ENCODE measurements at regions not wholly inside any gene's neighbourhood (a gene's known extent, or its start where the extent isn't known, plus 50 kb on each side); places are given as distances from the start of the nearest gene placed in this dataset.
A peak's percentile ranks its signal among the peaks of the same experiment; 100 is the strongest.
"Not testable (repeated sequence)": the region's sequence is repeated elsewhere in the genome, so short reads cannot be mapped to it uniquely, and the experiment has no call there.

DNA sequence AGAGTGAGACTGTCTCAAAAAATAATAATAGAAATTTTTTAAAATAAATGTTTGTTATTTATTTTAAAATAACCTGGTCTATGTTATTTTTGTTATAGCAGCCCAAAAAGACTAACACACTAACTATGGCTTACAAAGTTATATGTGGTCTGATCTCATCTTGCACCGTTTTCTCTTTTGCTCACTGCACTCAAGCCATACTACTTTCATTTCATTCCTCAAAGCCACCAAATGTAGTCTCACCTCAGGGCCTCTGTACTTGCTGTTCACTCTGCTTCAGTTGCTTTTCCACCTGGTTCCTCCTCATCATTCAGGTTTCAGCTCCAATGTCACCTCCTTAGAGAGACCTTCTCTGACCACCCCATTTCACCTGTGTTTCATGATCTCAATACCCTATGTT is 55.2 kb upstream of the MDM1 start:
- DNase-seq (ENCODE audit: low spot score) = no peak

DNA sequence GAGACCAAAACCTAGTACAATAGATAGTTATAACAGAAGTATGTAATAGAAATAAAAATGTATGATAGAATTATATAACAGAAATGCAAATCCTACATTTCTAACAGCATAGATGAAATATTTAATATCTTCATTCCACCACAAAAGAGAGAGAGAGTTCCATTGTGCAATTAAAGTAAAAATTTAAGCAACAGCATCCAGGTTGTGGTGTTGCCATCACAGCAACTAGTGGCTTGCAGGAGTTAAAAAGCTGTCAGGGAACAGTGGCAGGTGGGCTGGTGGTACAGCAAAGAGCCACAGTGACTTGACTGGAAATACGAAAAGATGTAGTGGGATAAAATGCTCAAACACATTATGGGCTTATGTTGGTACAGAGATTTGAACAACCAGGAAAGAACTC is 57.1 kb upstream of the MDM1 start:
- no peak for DNase-seq (ENCODE audit: low spot score)

DNA sequence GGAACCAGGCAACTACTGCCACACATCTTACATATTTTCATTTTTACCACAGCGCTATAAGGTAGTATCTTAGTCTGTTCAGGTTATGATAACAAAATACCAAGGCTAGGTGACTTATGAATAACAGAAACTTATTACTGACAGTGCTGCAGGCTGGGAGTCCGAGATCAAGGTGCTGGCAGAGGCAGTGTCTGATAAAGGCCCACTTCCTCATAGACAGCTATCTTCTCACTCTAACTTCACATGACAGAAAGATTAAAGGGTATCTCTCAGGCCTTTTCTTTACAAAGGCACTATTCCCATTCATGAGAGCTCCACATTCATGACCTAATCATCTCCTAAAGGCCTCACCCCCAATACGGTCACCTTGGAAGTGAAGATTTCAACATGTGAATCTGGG is 59.8 kb upstream of the MDM1 start:
- DNase-seq (ENCODE audit: low spot score) = no peak

DNA sequence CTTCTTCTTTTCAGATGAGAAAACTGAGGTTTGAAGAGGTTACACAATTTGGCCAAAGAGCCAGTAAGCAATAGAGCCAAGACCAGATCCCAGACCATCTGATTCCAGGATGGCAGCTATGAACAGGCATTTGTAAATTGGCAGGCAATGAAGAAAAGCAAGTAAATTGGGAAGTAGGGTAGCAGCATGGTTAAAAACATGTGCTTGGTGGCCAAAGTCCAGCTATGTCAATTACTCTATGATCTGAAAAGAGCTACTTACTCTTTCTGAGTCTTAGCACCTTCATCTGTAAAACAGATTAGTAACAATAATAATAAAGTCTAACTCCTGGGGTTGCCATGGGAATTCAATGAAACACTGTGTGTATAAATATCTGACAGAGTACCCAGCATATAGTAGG is 60.2 kb upstream of the MDM1 start:
- no peak for DNase-seq (ENCODE audit: low spot score)

DNA sequence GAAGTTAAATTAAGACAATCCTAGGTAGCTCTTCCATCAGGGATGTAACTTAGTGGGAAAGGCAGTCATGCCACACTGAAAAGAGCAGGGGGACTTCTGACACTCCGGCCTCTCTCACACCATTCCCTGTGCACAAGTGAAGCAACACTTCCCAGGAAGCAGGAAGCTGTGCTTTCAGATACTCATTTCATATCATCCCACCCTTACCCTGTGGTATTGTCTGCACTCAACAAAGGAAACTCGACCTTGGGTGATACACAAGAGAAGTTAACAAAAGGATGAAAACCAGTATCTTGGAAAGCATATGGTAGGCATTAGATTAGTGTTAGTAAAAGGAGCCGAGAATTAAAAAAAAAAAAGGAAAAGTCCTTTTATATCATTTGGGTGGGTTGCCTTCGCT is 61.3 kb upstream of the MDM1 start:
- DNase-seq (ENCODE audit: low spot score) = no peak

DNA sequence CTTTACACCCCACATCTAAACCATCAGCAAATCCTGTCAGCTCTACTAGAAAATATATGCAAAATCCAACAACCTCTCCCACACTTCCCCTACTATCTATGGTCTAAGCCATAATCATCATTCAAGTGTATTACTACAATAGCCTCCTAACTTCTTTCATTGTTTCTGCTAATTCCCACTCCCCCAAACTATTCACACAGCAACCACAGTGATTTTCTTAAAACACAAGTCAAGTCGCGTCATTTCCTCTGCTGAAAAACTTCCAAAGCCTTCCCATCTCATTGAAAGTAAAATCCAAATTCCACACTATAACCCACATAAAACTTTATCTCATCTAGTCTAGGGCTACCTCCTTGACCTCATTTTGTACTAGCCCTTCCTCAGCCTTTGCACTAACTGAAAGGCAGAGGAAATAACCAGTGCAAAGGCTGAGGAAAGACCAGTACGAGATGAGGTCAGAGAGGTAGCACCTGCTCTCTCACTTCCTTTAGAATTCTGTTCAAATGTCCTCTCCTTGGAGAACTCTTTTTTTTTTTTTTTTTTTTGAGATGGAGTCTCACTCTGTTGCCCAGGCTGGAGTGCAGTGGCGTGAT is 65.5 kb upstream of the MDM1 start:
- DNase-seq (ENCODE audit: low spot score) = no peak

DNA sequence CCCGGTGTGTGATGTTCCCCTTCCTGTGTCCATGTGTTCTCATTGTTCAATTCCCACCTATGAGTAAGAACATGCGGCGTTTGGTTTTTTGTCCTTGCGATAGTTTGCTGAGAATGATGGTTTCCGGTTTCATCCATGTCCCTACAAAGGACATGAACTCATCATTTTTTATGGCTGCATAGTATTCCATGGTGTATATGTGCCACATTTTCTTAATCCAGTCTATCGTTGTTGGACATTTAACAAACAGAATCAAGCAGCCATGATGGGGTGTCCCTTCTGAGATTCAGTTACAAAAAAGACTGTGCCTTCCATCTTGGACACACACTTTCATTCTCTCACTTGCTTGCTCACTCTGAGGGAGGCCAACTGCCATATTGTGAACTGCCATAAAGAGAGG is 66.5 kb upstream of the MDM1 start:
- not testable (repeated sequence) for DNase-seq (ENCODE audit: low spot score)

DNA sequence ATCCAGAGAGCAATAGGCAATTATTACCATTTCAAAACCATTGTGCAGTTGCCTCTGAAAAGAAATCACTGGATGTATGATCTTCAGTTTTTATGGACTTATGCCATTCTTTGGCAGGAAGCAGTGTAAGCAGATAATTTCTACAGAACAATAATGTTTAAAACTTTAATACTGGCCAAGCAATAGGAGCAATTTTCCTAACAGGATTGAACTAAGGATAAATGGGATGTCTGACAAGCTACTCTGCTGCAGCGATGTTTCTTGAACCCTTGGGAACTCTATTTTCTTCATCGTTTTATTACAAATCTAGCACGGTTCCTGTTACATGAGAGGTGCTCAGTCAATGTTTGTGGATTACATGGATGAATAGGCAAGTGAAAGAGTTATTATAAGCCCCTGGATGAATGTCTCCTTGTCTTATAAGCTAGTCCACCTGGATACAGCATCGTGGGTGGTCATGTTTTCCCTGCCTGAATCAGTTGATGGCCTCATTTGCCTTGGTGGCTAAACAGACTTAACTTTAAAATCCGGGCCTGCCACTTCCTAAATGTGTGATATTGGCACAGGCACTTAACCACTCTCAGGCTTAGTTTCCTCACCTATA is 68.2 kb upstream of the MDM1 start:
- DNase-seq (ENCODE audit: low spot score) = no peak

DNA sequence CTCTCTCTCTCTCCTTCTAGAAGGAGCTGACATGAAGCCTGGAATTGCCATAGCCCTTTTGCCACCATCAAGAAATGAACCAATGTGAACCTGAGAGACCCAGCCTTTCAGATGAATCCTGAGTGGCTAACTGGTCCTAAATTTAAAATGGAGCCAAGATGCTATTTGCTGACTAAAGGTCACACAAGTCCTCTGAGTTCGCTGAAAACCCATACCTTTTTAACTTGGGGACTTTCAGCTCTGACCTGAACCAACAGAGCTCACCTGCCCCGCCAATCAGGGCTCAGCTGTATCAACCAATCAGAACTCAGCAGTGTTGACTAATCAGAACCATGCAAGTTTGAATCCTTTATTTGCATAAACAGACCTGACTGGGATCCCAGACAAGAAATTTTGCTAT is 70.3 kb upstream of the MDM1 start:
- no peak for DNase-seq (ENCODE audit: low spot score)

DNA sequence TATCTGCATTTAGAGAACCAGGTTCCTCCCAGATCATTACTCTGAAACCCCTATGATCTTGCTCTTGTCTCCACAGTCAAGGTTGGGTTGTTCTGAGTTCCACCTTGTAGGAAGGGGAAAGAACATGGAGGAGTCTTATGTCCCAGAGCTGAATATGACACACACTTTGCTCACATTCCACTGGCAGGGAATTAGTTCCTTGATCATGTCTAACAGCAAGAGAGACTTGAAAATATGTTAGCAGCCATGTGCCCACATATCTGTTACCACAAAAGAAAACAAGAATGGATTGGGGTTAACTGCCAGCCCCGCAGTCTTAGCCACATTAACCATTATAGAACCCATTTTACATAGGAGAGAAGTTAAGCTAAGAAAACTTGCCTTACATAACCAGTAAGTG is 71.1 kb upstream of the MDM1 start:
- no peak for DNase-seq (ENCODE audit: low spot score)

DNA sequence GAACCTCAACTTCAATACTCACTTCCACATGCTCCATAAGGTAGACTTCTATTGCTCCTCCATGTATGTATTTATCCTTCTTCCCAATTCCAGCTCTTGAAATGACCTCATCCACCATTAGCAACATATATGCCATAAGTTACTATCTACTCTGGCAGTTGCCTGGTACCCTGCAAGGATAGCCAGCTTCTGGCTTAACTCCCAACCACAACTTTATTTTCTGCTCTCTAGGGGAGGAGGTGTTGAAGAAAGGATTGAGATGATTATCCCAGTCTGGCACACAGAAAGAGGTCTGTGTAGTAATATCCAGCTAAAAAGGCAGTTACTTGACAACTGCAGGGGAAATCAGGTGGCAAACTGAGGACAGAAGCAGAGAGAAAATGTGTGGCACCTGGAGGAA is 71.5 kb upstream of the MDM1 start:
- DNase-seq (ENCODE audit: low spot score) = no peak

DNA sequence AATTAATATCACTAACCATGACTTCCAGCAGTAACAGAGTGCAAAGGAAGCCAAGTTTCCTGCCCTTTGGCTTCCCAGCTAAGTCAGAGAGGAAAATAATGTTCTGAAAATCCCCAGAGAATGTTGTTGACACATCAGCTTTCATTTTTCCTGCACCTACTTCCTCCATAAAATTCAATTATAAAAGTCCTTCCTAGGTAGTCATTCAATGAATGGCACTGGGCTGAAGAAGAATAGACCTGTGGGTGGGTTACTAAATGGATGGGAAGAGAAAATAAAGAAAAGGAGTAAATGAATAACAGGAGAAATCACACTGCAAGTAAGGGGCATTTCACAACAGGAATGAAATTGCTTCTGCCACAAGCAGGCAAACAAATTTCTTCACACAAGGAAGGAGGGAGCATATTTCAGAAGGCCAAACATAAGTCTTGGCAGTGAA is 73.2 kb upstream of the MDM1 start:
- DNase-seq (ENCODE audit: low spot score) = no peak

DNA sequence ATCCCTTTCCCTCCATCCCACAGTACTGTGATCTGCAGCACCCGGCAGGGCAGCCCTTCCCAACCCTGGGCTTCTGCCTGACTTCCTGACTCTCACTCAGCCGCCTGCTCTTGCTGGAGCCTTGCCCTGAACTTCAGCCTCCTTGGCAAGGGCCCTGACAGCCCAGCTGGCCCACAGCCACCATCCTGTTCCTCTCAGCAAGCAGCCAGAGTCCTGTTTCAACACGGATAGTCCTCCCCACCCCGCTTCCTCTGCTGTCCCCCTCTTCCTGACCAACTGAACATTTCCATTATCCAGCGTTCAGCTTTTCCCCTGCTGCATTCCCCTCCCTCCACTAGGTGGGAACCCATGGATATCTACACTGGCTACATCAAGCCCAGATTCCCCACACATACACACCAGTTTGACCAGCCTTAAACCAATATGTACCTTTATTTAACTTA is 74.0 kb upstream of the MDM1 start:
- DNase-seq (ENCODE audit: low spot score) = peak; percentile 60

DNA sequence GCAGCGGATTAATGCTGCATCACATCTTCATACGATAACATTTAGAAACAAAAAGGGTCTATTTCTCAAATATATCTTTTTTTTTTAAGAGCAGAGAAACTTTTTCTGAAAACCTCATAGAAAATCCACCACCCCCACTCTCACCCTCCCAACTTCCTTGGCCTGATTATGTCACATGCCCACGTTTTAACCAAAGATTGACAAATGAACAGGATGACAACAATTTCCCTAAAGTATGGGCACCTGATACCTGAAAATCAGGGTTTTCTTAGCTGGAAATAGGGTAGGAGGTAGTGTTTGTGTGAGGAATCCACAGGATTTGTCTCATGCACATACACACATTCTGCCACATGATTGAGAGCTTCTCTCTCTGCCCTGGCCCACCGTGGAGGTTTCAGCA is 74.7 kb upstream of the MDM1 start:
- DNase-seq (ENCODE audit: low spot score) = no peak

DNA sequence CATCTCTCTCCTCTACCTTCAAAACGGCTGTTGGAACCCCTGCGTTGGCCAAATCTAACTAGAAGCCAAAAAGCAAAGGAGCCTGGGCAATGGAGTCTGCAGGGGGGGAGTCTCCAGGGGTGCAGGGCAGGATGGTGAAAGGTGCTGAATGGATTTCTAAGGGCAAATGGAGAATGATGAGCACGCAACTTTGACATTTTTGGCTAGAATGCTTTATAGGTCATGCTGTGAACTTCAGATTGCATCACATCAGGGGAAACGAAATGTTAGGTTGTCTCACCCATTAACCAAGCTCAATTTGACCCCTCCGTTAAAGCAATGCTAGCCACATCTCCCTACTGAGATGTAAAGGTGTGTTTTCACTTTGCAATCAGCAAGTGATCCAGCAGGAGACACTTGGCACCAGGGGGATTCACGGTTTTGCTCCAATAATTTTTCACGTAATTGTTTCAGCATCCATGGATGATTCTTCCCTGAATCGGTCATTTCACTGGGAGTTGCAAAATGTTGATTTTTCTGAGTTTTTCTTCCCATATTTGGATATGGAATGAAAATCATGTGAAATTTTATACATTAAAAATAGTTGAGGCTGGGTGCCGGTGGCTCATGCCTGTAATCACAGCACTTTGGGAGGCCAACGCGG is 78.0 kb upstream of the MDM1 start:
- no peak for DNase-seq (ENCODE audit: low spot score)

DNA sequence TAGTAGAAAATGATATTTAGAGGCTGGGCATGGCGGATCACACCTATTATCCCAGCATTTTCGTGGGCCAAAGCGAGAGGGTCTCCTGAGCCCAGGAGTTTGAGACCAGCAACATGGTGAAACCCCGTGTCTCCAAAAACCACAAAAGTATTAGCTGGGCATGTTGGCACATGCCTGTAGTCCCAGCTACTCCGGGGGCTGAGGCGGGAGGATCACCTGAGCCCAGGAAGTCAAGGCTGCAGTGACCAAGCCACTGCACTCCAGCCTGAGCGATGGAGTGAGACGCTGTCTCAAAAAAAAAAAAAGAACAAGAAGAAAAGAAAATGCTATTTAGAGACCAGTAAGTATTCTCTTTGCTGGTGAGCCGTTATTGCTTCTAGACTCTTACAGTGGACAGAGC is 79.2 kb upstream of the MDM1 start:
- no peak for DNase-seq (ENCODE audit: low spot score)

DNA sequence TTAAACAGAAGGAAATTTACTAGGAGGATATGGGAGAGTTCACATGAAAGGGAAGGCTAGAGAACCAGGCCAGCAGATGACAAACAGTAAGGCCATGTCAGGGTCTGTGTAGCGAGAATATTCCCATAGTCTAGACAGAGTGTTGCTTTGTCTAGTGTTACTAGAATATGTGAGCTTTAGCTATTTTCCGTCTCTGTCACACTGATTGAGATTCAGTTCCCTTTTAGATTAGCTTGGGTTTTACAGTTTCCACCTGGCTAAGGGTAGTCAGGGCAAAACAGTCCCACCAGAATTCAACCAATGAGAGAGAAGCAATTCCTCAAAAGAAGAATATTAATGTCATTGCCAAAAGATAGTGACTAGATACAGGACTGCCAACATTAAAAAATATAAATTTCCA is 82.8 kb upstream of the MDM1 start:
- no peak for DNase-seq (ENCODE audit: low spot score)

DNA sequence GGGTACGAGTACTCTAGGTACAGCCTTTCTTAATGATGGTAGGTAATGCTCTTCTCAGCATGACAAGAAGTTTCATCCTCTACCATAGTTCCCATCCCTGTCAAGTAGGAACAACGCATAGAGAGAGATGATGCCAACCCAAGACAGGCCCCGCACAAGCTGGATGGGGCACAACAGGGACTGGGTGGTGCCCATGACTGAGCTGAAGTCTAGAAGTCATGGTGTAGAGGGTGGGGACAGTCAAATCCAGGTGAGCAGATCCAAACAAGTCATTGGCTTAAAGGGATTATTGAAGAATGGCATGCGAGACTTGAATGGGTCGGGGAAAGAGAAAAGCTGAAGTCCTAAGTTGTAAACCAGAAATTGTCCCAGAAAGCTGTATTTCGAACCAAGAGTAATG is 84.2 kb upstream of the MDM1 start:
- no peak for DNase-seq (ENCODE audit: low spot score)

DNA sequence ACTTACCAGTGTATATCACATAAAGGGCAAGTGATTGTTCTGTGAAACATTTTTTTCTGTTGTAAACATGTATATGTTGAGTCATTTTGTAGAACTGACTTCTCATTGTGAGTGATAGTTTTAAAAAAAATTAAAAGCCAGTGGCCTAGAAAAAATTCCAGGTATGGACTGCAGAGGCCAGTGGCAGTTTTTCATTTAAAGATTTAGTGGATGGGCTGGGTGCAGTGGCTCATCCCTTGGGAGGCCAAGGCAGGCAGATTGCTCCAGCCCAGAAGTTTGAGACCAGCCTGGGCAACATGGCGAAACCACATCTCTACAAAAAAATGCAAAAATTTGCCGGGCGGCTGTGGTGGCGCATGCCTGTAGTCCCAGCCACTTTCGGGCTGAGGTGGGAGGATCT is 84.7 kb upstream of the MDM1 start:
- DNase-seq (ENCODE audit: low spot score) = no peak

DNA sequence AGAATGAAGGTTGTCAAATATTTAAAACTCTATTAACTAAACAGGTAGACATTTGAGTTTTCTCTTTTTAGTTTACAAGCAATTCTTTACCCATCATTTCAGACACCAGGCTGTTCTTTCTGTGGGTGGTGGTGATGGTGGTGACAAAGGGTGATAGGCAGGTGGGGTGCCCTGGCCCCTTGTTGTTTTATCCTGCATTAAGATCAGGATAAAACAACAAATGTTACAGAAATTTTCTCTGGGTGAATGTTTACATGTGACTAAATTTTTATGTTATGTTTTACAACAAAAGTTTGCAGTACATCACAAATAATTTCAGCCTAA is 85.9 kb upstream of the MDM1 start:
- DNase-seq (ENCODE audit: low spot score) = no peak

DNA sequence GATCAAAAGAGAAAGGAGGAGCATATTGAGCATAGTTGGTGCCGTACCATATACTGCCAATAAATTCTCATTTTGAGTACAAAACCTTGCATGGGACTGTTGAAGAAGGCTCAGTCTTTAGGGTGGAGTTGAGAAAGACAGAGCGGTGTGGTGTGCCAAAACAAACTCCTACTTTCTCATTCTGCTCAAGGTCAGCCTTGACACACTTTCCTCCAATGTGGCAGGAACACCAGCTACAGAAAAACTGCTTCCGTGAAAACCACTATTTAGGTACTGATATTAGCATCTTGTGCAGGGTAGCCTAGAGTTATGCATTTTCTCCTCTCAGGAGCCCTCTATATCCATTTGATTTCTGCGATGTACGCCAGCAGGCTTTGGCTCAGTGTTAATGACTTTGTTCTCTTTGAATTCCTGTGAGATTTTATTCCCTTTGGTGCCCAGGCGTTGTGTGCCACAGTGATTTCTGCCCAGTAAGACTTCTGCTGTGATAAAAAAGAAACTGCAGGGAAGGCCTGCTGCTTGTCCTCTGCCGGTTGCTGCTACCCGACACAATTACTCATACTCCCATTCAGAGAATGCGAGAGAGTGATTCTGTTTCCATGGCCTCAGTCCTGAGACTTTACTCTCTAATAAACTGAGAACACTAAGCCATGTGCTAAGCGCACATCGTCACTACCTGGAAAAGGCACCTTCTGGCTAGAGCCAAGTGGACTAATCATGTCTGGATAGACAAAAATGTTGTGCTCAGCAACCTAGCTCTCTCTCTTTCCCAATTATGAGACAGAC is 88.3 kb upstream of the MDM1 start:
- no peak for DNase-seq (ENCODE audit: low spot score)

DNA sequence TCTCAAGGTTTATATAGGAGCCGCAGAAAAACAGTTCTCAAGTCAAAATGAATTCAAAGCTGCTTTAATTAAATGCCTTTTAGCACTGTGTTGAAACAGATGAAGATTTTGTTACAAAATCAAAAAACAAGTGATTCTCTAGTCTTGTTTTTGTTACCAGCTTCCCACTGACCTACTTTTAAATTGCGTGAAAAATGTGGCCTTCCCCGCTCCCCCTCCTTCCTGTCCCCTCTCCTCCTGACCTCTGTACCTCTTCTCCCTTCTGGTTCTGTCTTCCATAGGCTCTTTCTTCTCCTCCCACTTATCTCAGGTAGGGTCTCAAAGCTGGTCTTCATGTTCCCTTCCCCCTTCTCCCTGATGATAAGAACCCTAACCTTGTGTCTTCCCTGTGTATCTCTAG is 90.0 kb upstream of the MDM1 start:
- no peak for DNase-seq (ENCODE audit: low spot score)

DNA sequence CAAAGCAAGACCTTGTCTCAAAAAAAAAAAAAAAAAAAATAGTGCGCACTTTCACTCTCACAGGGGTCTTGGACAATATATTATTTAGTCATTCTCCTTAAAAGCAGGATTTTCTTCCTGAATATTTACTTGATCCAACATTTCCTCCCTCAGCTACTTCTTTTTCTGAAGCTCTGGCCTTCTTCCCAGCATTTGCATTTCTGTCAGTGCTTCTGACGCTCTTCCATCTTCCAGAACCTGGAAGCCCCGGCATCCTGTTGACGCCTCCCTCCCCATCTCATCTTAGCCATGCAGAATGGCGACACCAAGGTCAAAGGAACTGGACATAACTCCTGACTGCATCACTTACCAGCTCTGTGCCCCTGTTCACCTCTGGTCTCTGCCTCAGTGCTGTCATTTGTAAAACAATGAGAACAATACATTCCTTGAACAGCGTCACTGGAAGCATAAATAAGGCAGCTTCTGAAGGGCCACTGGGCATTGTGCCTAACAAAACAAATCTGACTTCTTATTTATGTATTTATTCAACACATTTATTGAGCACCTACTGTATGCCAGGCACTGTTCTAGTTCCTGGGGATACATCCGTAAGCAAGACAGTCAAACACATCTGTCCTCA is 90.9 kb upstream of the MDM1 start:
- no peak for DNase-seq (ENCODE audit: low spot score)
